Chondrocyte (in vitro differentiated cells): ENCODE measurements at regions not wholly inside any gene's neighbourhood (a gene's known extent, or its start where the extent isn't known, plus 50 kb on each side); places are given as distances from the start of the nearest gene placed in this dataset.
"Not testable (repeated sequence)": the region's sequence is repeated elsewhere in the genome, so short reads cannot be mapped to it uniquely, and the experiment has no call there.

ENCODE experiments used
- DNase-seq: peaks from one replicate; pipeline ENCODE4 v3.0.0; 2021; ENCODE audit warnings: mixed read lengths, low spot score
- H3K27ac Mint-ChIP-seq: one replicate; pipeline ENCODE4 v1.8.0; 2021; ENCODE audit warnings: mild to moderate bottlenecking, moderate library complexity, mixed read lengths; ENCODE audit not compliant: unreplicated experiment
- H3K27me3 Mint-ChIP-seq: 2 replicates; pipeline ENCODE4 v1.8.0; 2021; ENCODE audit warnings: low read depth, mixed read lengths
- H3K36me3 Mint-ChIP-seq: 2 replicates; pipeline ENCODE4 v1.8.0; 2021; ENCODE audit warnings: low read depth, mixed read lengths
- H3K4me1 Mint-ChIP-seq: 2 replicates; pipeline ENCODE4 v1.8.0; 2021; ENCODE audit warnings: low read depth, mild to moderate bottlenecking, mixed read lengths
- H3K4me3 Mint-ChIP-seq: one replicate; pipeline ENCODE4 v1.8.0; 2021; ENCODE audit warnings: mild to moderate bottlenecking, moderate library complexity, mixed read lengths; ENCODE audit not compliant: unreplicated experiment
- H3K9me3 Mint-ChIP-seq: 2 replicates; pipeline ENCODE4 v1.8.0; 2021; ENCODE audit warnings: low read depth, mixed read lengths
- CTCF ChIP-seq: fragments of 200-600 bp; sonication (generic); IDR thresholded peaks from 2 replicates; pipeline ENCODE4 v1.5.0; 2021; ENCODE audit warnings: antibody characterized with exemption, mild to moderate bottlenecking, moderate library complexity

GRCh38 chr2:242044313-242044590 lies 174.7 kb downstream of the RTP5 start:
- Mint-ChIP-seq H3K4me3 (no peak overlapping the region), H3K36me3 (peaks cover 5% of the 10 kb centered on the region), H3K9me3 (peaks cover 7% of the 10 kb centered on the region), H3K27me3 (peaks cover 34% of the 10 kb centered on the region), H3K4me1 (peaks cover 4% of the 10 kb centered on the region), H3K27ac (no peak overlapping the region)
- TF ChIP-seq CTCF, result no peak
- DNase-seq, result no peak

- H3K9me3 Mint-ChIP-seq, H3K4me1 Mint-ChIP-seq, H3K27ac Mint-ChIP-seq, DNase-seq, H3K4me3 Mint-ChIP-seq, H3K36me3 Mint-ChIP-seq: not testable (repeated sequence)
- H3K27me3 Mint-ChIP-seq, result peaks cover 35% of the 10 kb centered on the region
These were observed 176.1 kb downstream of the RTP5 start for GRCh38 chr2:242045596-242046144.

GRCh38 chr2:242046206-242046826 lies 176.8 kb downstream of the RTP5 start:
- Mint-ChIP-seq H3K4me1 (peaks cover 4% of the 10 kb centered on the region), H3K36me3 (peaks cover 5% of the 10 kb centered on the region), H3K27me3 (peaks cover 38% of the 10 kb centered on the region), H3K9me3 (peaks cover 9% of the 10 kb centered on the region), H3K4me3 (peak overlapping the region; percentile 38), H3K27ac (no peak overlapping the region)
- no peak for DNase-seq
- no peak for TF ChIP-seq CTCF

GRCh38 chr2:242047963-242048362 lies 178.4 kb downstream of the RTP5 start:
- Mint-ChIP-seq H3K27me3 (peaks cover 43% of the 10 kb centered on the region), H3K9me3 (peaks cover 7% of the 10 kb centered on the region), H3K4me3 (no peak overlapping the region), H3K4me1 (peaks cover 4% of the 10 kb centered on the region), H3K27ac (no peak overlapping the region), H3K36me3 (peaks cover 5% of the 10 kb centered on the region)
- TF ChIP-seq CTCF, result no peak
- DNase-seq, result peak; percentile 18

- H3K27me3 Mint-ChIP-seq, result peaks cover 44% of the 10 kb centered on the region
- no peak overlapping the region for H3K27ac Mint-ChIP-seq
- DNase-seq, result no peak
- H3K36me3 Mint-ChIP-seq, result peaks cover 5% of the 10 kb centered on the region
- no peak overlapping the region for H3K4me3 Mint-ChIP-seq
- H3K9me3 Mint-ChIP-seq, result peaks cover 7% of the 10 kb centered on the region
- TF ChIP-seq CTCF, result no peak
- peaks cover 4% of the 10 kb centered on the region for H3K4me1 Mint-ChIP-seq
These were observed 178.9 kb downstream of the RTP5 start for GRCh38 chr2:242048479-242048878.

- H3K27me3 Mint-ChIP-seq, result peaks cover 48% of the 10 kb centered on the region
- H3K9me3 Mint-ChIP-seq, H3K27ac Mint-ChIP-seq, H3K4me1 Mint-ChIP-seq, H3K4me3 Mint-ChIP-seq, H3K36me3 Mint-ChIP-seq, DNase-seq: not testable (repeated sequence)
These were observed 180.0 kb downstream of the RTP5 start for GRCh38 chr2:242049492-242049891.
